ENCODE measurements at regions not wholly inside any gene's neighbourhood (a gene's known extent, or its start where the extent isn't known, plus 50 kb on each side); places are given as distances from the start of the nearest gene placed in this dataset.

GRCh38 chr5:135199919-135200318 is 165.9 kb upstream of the PITX1 start:
- DNase-seq = no peak

DNA sequence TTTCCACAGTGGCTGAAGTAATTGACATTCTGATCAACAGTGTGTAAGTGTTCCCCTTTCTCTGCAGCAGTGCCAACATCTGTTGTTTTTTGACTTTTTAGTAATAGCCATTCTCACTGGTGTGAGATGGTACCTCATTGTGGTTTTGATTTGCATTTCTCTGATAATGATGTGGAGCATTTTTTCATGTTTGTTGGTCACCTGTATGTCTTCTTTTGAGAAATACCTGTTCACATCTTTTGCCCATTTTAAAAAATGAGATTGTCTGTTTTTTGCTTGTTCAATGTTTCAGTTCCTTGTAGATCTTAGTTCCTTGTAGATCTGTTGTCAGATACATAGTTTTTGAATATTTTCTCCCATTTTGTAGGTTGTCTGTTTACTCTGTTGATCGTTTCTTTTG is 162.5 kb upstream of the PITX1 start:
- no peak for DNase-seq

DNA sequence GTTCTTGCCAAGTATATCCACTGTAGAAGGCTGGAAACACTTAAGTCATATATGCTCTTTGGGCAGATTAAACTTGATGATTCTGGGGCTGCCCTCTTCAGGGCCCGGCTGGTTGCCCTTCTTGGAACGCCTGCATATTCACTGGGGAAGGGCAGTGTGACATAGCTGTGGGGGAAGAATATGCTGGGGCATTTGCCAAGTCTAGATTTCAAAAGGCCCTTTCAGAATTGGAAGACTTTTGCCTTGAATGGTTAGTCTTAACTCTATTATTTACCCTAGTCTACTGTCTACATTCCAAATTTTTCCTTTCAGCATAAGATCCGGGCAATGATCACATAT is 161.2 kb upstream of the PITX1 start:
- no peak for DNase-seq

DNA sequence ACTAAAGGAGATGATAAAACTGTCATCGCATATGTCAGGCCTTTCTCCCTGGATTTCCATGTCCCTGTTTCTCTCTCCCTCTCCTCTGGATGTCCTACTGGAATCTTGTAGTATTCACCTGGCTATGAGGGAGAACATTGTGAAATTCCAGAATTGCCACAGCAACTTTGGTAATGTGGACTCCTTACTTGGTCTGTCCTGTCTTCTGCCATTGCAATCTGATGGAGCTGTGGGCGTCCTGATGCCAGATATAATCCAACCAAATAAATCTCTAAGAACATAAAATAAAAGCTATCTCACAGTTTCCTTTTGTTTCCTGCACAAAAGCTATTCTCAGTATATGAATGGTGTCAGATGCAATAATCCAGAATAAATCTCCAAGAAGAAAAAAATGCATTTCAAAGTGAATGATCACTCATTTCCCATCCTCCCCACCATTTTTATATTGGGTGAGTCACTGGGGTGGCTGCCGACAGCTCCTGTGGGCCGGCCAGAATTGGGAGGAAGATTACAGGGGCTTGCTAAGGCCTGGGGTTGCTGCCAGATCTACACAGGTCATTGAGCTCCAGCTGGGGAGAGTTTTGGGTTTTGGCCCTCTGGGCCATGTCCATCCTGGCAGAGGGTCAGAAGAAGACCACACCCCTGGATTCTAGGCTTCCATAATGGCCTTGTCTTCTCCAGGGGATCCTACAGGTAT is 160.7 kb upstream of the PITX1 start:
- no peak for DNase-seq

GRCh38 chr5:135194126-135194488 is 160.1 kb upstream of the PITX1 start:
- no peak for DNase-seq

DNA sequence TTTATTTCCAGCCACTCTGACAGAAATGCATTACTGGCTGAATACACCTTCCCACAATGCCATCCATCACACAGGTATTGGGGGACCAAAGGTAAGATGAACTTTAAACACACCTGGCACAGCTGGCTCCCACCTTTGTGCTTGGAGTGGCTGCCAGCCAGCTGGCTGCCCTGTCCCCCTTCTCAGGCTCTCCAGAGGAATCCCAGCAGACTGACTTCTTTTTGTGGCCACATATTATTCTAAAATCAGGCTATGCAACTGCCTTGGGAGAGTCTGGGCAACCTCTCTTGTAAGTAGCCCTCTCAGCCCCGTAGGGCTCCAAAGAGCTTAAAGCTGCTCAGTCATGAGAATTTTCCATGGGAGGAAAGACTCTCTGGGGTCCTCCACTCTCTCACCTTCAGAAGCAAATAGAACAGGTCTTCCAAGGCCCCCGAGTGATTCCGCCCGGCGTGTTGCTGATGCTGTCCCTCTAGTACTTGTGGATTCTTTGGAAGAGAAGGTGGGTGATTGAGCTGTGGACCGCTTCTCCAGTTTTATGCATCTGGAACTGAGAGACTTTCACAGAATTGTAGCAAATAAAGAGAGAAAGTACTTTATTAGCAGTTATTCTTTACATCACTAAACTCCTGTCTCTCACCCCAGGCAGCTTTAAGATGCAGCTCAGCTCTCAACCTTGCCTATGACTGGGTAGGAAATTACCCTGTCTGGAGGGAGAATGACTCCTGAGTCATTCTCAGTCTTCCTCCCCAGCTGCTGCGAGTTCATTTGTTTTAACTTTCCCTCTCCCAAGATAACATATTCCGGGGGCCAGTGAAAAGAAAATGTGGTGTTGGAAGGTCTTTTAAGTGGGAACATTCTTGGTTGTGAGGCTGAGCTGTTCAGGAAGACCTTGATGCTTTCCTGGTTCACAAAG is 159.4 kb upstream of the PITX1 start:
- DNase-seq = no peak

- no peak for DNase-seq
Measured at GRCh38 chr5:135192351-135192750, 158.3 kb upstream of the PITX1 start.

DNA sequence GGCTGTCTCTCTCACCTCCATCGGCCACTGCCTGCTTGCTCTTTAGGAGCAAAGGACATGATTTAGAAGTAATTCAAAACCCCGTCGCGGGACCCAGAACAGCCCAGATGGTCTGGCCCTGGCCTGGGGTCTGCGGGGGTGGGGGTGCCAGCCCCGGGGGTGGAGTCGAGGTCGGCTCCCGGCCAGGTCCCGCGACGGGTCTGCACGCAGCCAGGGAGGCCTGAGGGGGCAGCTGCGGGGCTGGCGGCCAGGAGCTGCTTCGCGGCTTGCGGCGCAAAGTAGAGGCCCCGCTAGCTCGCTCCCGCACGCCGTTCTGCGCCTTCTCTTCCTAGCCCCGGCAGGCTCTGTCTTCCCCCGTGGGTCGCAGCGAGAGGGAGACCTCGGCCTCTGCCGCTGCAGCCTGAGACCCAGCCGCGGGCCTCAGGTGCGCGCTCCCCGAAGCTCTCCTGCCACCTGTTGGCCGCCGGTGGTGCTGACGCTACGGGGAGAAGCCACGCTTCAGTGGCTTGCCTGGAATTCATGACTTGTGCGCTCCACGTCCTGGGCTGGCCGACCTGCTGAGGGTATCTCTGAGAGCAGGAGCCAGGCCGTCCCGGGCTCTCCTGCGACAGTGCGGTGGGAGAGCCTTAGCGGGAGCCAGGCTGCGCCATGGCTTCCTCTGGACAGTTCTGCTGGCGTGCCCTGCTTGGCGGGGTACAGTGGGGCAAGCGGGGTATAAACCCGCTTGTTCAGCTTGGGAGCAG is 157.2 kb upstream of the PITX1 start:
- peak; percentile 84 for DNase-seq

DNA sequence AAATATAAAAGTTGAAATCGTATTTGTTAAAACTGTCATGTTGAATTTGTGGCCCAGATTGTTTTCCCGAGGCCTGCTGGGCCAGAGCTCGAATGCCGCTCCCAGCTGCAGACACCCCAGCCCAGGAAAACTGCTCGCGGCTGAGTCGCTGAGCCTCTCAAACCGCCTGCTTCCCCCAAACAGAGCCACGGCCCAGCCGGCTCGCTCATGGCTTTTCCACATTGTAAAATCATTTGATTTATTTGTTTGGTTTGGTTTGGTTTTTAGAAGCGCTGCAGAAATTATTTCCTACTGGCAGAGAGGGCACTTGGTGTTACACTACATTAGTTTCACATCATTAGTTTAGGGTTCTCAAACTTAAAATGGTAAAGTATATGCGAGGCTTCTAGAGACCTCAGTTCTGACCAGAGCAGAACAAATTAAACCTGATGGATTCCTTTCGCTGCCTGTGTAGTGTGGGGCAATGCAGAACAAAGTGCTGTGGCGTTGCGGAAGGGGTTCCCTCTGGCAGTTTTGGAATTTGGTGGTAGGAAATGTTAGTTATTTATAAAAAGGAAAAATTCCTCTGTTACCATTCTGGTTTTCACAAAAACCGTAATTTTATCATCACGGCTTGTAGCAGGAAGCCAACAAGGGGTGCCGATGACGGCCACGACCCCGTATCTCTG is 156.5 kb upstream of the PITX1 start:
- DNase-seq = no peak

- no peak for DNase-seq
Measured at GRCh38 chr5:135189024-135189423, 155.0 kb upstream of the PITX1 start.

GRCh38 chr5:135188233-135188914 is 154.3 kb upstream of the PITX1 start:
- DNase-seq = no peak

DNA sequence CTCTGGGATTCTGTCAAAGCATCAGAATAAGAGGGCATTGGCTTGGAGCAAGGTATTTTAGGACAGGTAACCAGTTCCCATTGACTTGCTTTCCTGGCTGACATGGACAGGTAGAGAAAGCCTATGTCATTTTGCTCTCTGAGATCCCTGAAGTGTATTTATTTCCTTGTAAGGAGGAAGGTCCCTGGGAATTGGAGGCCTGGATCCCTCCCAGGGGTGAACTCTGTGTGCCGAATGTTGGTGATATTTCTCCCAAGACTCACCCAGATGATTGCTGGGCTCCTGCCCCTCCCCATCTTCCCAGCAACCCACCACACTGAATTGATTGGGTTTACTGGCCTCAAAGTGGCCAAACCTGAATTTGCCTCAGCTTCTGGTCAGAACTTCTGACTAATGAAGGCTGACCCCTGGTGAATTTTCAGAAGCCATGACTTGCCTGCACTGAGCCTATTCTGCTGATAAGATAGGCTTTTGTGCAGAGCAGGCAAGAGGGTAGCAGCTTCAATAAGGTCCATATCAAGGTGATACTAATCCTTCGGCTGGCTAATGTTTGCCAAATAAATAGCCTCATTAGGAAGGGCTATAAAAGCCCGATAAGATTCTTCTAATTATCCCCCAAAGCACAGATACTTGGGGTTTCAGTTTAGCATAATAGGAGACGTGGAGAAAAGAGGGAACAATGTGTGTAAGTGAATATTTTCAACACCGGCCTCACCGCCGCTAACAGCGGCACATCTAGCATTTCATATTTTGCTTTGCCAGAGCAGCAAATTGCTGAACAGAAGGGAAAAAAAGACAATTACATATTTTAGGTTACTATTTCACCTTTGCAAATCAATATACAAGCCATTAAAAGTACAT is 152.9 kb upstream of the PITX1 start:
- DNase-seq = no peak

DNA sequence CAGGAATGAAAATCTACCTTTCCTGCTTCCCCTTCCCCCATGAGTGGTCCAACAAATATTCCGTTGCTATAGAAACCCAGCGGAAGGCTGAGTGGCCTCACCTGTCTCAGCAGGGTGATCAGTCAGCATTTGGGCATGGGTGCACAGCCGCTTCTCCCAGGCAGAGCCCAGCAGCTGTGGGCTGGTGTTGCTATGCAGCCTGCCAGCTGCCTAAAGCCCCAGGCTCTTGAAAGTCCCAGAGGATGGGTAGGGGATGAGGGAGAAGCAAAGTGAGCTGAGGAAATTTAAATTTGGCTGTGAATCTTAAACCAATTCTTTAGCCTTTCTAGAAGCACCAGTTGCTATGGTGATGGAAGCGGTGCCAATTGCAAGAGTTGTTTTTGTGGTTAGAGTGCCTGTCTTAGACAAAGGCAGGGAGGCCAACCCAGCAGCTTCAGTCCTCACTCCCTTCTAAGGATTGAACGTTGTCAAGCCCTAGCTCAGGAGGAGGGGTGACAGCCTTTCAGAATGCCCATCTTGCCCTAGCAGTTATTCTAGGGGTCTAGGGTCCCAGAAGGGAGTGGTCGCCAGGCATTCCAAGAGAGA is 151.5 kb upstream of the PITX1 start:
- DNase-seq = no peak

GRCh38 chr5:135184646-135185045 is 150.6 kb upstream of the PITX1 start:
- DNase-seq = no peak

DNA sequence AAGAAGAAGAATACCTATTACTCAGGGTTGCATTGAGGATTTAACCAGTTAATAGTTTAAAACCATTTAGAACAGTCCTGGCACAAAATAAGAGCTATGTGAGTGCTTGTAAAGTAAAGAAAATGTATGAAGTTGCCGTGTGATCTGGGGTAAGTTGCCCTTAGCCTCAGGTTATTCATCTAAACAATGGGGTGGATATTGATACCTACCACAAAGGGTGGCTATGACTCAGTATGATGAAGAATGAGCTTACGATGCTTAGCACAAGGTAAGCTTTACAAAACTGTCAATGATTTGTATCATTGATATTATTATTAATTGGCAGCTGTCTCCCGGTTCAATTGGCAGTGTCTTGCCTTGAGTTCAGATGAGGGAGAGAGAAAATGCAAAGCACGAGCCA is 149.4 kb upstream of the PITX1 start:
- DNase-seq = no peak

GRCh38 chr5:135182675-135183074 is 148.6 kb upstream of the PITX1 start:
- DNase-seq = no peak

DNA sequence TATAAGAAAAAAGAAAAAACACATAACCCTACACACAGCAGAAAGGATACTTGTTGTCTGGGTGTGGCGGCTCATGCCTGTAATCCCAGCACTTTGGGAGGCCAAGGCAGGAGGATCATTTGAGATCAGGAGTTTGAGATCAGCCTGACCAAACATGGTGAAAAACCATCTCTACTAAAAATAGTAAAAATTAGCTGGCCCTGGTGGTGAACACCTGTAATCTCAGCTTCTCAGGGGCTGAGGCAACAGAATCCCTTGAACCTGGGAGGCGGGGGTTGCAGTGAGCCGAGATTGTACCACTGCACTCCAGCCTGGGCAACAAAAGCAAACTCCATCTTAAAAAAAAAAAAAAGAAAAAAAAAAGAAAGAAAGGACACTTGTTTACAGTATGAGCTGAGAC is 147.6 kb upstream of the PITX1 start:
- DNase-seq = no peak

- no peak for DNase-seq
Measured at GRCh38 chr5:135179308-135179980, 145.4 kb upstream of the PITX1 start.

DNA sequence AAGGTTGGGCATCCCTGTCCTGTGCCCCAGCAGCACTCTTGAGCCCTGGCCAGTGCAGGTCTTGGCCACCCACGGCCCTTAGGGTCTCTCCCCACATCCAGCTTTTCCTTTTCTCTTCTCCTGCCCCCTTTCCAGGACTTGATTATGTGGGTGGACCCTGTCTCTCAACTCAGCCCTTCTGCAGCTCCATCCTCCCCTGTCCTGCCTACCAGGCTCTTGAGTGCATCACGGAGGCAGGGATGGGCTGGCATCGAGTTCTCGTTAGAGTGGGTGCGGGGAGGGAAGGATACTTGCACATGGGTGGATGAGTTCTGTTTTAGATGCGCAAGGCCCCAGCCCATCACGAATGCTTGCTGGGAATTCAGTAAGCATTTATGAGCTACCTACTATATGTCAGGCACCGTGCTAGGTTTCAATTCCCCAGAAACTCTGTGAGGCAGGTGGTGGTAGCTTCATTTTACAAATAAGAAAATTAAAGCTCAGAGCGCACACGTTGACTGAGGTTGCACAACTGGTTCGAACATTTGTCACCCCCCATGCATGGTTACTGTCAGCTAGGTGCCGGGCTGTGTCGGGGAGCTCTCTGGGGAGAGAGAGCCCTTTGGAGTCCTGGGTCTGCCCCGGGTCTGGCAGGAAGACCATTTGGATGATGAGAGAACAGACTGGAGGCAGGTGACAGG is 144.6 kb upstream of the PITX1 start:
- no peak for DNase-seq

GRCh38 chr5:135177591-135177990 is 143.6 kb upstream of the PITX1 start:
- DNase-seq = no peak
